ENCODE measurements at regions not wholly inside any gene's neighbourhood (a gene's known extent, or its start where the extent isn't known, plus 50 kb on each side); places are given as distances from the start of the nearest gene placed in this dataset.
"Not testable (repeated sequence)": the region's sequence is repeated elsewhere in the genome, so short reads cannot be mapped to it uniquely, and the experiment has no call there.

DNA sequence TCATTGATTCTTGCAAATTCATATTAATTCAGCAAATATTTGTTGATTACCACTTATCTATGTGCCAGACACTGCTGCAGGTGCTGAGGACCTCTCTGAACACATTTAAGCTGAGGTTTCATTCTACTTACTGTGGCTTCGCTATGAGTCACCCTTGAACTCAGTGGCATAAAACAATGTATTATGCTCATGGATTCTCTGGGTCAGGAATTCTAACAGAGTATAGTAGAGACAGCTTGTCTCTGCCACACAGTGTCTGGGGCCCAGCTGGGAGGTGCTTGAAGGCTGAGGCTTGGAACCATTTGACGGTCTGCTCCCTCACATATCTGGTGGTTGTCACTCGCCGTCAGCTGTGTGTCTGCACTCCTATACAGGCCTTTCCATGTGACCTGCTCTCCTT, 124.3 kb upstream of the NR3C1 start:
- TF ChIP-seq POLR2A (IDR thresholded peaks at IDR 0.05) (no peak), POLR2AphosphoS5 (IDR thresholded peaks at IDR 0.05) (no peak), EP300 (IDR thresholded peaks at IDR 0.05) (no peak)
- TF ChIP-seq, protein P1, sequence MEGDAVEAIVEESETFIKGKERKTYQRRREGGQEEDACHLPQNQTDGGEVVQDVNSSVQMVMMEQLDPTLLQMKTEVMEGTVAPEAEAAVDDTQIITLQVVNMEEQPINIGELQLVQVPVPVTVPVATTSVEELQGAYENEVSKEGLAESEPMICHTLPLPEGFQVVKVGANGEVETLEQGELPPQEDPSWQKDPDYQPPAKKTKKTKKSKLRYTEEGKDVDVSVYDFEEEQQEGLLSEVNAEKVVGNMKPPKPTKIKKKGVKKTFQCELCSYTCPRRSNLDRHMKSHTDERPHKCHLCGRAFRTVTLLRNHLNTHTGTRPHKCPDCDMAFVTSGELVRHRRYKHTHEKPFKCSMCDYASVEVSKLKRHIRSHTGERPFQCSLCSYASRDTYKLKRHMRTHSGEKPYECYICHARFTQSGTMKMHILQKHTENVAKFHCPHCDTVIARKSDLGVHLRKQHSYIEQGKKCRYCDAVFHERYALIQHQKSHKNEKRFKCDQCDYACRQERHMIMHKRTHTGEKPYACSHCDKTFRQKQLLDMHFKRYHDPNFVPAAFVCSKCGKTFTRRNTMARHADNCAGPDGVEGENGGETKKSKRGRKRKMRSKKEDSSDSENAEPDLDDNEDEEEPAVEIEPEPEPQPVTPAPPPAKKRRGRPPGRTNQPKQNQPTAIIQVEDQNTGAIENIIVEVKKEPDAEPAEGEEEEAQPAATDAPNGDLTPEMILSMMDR (IDR thresholded peaks at IDR 0.05) = no peak
- DNase-seq = no peak
- WGBS, 2 donors = 97% methylated on average over 4 of the region's 4 CpGs

DNA sequence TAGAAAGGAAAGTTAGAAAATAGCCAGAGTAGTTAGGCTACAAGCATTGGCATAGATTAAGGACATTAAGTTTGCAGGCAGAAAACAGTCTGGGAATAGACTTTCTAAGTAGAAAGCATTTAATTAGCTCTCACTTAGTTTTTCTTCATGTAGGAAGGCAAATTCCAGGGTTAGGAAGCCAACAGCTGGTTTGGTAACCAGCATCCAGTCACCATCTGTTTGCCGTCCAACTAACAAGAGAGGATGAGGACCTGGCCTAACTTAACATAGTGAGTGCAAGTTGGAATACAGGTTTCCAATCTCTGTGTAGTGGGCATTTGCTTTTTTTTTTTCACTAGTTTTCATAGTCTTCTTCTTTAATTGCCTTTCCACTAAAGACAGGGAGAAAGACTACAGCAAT, 121.7 kb upstream of the NR3C1 start:
- no peak for DNase-seq
- Histone ChIP-seq H3K9me3 (no peaks in the 10 kb centered on the region), H3K36me3 (no peaks in the 10 kb centered on the region), H3K4me3 (no peak overlapping the region), H3K27ac (no peak overlapping the region), H3K4me1 (no peaks in the 10 kb centered on the region), H3K27me3 (no peaks in the 10 kb centered on the region)
- no peak for TF ChIP-seq POLR2AphosphoS5 (IDR thresholded peaks at IDR 0.05)
- no peak for TF ChIP-seq EP300 (IDR thresholded peaks at IDR 0.05)
- TF ChIP-seq, protein P1 (IDR thresholded peaks at IDR 0.05) = no peak
- TF ChIP-seq POLR2A (IDR thresholded peaks at IDR 0.05) = no peak
- intact Hi-C loops (cut with DNase I) = no loop called here
- WGBS, 2 donors = 94 to 96% methylated on average over 1 of the region's 1 CpG

More for the DNA sequence above, 124.3 kb upstream of the NR3C1 start:
- intact Hi-C loops (cut with DNase I) = no loop called here
- Histone ChIP-seq H3K27ac (no peak overlapping the region), H3K4me3 (no peak overlapping the region), H3K4me1 (no peaks in the 10 kb centered on the region), H3K27me3 (no peaks in the 10 kb centered on the region), H3K9me3 (no peaks in the 10 kb centered on the region), H3K36me3 (no peaks in the 10 kb centered on the region)

DNA sequence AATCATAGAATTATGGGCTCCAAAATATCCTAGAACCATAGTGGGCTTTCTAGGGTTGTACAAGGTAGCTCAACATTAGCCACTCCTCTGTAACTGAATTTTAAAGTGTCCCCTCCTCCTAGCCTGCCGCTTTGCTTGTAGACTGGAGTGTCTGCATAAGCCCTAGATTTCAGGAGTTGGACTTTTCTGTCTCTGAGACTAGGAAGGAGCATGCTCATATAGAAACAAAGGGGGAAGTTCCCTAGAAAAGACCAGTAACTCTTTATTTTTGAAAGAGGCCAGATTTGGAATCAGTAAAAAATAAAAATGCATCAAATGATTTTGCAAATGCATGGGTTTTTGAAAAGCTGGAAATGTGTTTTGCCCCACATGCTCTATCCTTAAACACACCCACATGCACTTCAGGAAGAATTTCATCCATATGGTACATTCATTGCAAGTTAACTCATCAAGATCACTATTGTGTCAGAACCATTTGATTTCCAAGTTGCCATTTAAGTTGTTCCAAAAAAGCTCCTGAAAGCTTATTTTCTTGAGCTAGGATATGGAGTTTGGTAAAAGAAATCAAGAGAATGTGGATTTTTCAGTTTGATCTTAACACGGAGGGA, 121.0 kb upstream of the NR3C1 start:
- no peaks in the 10 kb centered on the region for H3K36me3 ChIP-seq
- TF ChIP-seq, protein P1 (IDR thresholded peaks at IDR 0.05) = no peak
- TF ChIP-seq POLR2AphosphoS5 (IDR thresholded peaks at IDR 0.05) = no peak
- no peak for TF ChIP-seq POLR2A (IDR thresholded peaks at IDR 0.05)
- no peak for TF ChIP-seq EP300 (IDR thresholded peaks at IDR 0.05)
- H3K27ac ChIP-seq = no peak overlapping the region
- no peaks in the 10 kb centered on the region for H3K27me3 ChIP-seq
- DNase-seq = no peak
- H3K4me3 ChIP-seq = no peak overlapping the region
- H3K4me1 ChIP-seq = no peaks in the 10 kb centered on the region
- intact Hi-C loops (cut with DNase I) = no loop called here
- WGBS, 2 donors = 91 to 96% methylated on average over 2 of the region's 2 CpGs
- no peaks in the 10 kb centered on the region for H3K9me3 ChIP-seq

DNA sequence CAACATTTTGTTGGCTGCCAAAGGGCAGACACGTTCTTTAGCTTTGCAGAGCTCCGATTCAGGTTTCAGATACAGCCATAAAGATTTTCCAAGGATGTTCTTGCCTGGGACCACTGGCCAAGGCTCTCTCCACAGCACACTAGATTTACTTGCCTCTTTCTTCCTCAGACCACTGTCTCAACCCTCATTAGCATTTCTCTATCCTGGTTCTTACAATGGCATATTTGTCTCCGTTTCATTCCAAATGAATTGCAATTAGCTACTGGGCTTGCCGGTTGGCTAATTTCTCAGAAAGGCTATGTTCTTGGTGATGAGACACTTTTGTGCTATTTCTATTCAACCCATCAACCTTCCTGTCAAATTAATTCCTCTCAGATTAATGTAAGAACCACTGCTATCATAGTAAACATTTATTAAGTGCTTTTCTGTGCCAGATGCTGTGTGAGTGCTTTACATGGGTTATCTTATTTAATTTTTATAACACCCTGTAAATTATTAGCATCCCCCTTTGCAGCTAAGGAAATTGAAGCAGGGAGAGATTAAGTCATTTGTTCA, 118.4 kb upstream of the NR3C1 start:
- WGBS, 2 donors = 87 to 91% methylated on average over 4 of the region's 4 CpGs
- no peaks in the 10 kb centered on the region for H3K9me3 ChIP-seq
- intact Hi-C loops (cut with DNase I) = no loop called here
- H3K4me3 ChIP-seq = no peak overlapping the region
- TF ChIP-seq POLR2A (IDR thresholded peaks at IDR 0.05) (no peak), POLR2AphosphoS5 (IDR thresholded peaks at IDR 0.05) (no peak), EP300 (IDR thresholded peaks at IDR 0.05) (no peak)
- TF ChIP-seq, protein P1 (IDR thresholded peaks at IDR 0.05) = no peak
- H3K4me1 ChIP-seq = no peaks in the 10 kb centered on the region
- no peak for DNase-seq
- H3K27ac ChIP-seq = no peak overlapping the region
- H3K36me3 ChIP-seq = no peaks in the 10 kb centered on the region
- H3K27me3 ChIP-seq = no peaks in the 10 kb centered on the region

DNA sequence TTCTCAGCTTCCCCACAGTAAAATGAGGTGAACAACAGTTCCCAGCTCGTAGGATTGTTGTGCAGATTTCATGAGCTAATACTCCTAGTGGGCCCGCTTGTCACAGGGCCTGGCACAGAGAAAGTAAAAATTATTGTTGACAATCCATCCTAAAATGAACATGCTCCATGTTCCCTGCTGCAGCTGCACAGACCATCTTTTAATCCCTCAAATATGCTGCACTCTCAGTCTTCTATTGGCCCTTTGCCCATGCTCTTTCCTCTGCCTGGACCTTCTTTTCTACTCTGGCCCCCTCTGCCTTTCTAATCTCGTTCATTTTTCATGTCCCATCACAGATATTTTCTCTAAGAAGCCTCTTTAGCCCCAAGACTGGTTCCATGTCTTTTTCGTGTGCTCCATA, 117.7 kb upstream of the NR3C1 start:
- 67 to 73% methylated on average over 4 of the region's 4 CpGs for whole genome bisulfite sequencing, 2 donors
- TF ChIP-seq, protein P1 (IDR thresholded peaks at IDR 0.05) = no peak
- no peak for TF ChIP-seq POLR2AphosphoS5 (IDR thresholded peaks at IDR 0.05)
- no peak for TF ChIP-seq EP300 (IDR thresholded peaks at IDR 0.05)
- no peak for TF ChIP-seq POLR2A (IDR thresholded peaks at IDR 0.05)

DNA sequence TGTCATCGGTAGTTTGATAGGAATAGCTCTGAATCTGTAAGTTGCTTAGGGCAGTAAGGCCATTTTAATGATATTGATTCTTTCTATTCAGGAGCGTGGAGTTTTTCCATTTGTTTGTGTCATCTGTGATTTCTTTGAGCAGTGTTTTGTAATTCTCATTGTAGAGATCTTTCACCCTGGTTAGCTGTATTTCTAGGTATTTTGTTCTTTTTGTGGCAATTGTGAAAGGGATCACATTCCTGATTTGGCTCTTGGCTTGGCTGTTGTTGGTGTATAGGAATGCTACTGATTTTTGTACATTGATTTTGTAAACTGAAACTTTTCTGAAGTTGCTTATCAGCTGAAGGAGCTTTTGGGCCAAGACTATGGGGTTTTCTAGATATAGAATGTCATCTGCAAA, 115.7 kb upstream of the NR3C1 start:
- 94 to 98% methylated on average over 2 of the region's 2 CpGs for WGBS, 2 donors
- H3K27ac ChIP-seq; H3K4me1 ChIP-seq; H3K9me3 ChIP-seq; intact Hi-C loops (cut with DNase I); H3K4me3 ChIP-seq; H3K36me3 ChIP-seq; H3K27me3 ChIP-seq; DNase-seq: not testable (repeated sequence)

More for the DNA sequence above, 117.7 kb upstream of the NR3C1 start:
- Histone ChIP-seq H3K27me3 (no peaks in the 10 kb centered on the region), H3K36me3 (no peaks in the 10 kb centered on the region), H3K4me3 (no peak overlapping the region), H3K9me3 (no peaks in the 10 kb centered on the region), H3K27ac (no peak overlapping the region), H3K4me1 (no peaks in the 10 kb centered on the region)
- no peak for DNase-seq
- intact Hi-C loops (cut with DNase I) = no loop called here

DNA sequence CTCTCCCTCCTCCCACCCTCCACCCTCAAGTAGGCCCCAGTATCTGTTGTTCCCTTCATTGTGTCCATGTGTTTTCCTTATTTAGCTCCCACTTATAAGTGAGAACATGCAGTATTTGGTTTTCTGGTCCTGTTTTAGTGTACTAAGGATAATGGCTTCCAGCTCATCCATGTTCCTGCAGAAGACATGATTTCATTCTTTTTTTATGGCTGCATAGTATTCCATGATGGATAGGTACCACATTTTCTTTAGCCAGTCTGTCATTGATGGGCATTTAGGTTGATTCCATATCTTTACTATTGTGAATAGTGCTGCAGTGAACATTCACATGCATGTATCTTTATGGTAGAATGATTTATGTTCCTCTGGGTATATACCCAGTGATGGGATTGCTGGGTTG, 114.3 kb upstream of the NR3C1 start:
- DNase-seq; H3K4me3 ChIP-seq; H3K27me3 ChIP-seq; H3K36me3 ChIP-seq; H3K9me3 ChIP-seq; H3K27ac ChIP-seq; H3K4me1 ChIP-seq; intact Hi-C loops (cut with DNase I): not testable (repeated sequence)

Measured in sigmoid colon (tissue), 6 donors.